ENCODE measurements at regions not wholly inside any gene's neighbourhood (a gene's known extent, or its start where the extent isn't known, plus 50 kb on each side); places are given as distances from the start of the nearest gene placed in this dataset.
A peak's percentile ranks its signal among the peaks of the same experiment; 100 is the strongest.

GRCh38 chr10:94061026-94061425 is 67.3 kb downstream of the PLCE1 start:
- no peak for TF ChIP-seq POLR2A (IDR thresholded peaks at IDR 0.05)
- TF ChIP-seq, protein P1, sequence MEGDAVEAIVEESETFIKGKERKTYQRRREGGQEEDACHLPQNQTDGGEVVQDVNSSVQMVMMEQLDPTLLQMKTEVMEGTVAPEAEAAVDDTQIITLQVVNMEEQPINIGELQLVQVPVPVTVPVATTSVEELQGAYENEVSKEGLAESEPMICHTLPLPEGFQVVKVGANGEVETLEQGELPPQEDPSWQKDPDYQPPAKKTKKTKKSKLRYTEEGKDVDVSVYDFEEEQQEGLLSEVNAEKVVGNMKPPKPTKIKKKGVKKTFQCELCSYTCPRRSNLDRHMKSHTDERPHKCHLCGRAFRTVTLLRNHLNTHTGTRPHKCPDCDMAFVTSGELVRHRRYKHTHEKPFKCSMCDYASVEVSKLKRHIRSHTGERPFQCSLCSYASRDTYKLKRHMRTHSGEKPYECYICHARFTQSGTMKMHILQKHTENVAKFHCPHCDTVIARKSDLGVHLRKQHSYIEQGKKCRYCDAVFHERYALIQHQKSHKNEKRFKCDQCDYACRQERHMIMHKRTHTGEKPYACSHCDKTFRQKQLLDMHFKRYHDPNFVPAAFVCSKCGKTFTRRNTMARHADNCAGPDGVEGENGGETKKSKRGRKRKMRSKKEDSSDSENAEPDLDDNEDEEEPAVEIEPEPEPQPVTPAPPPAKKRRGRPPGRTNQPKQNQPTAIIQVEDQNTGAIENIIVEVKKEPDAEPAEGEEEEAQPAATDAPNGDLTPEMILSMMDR (IDR thresholded peaks at IDR 0.05), result peak in 1 of 6 experiments; percentile 19
